T-helper 2 cell treated with Interferon-gamma antibody and Interleukin-4, amounts not matched to agents 5 μg/mL and 100 μg/mL, for 36 hours (primary cell): ENCODE measurements at regions not wholly inside any gene's neighbourhood (a gene's known extent, or its start where the extent isn't known, plus 50 kb on each side); places are given as distances from the start of the nearest gene placed in this dataset.

ENCODE experiments used
- DNase-seq: peaks from one replicate; pipeline ENCODE4 v3.0.0; 2021; ENCODE audit warnings: low spot score
- H3K27ac Mint-ChIP-seq: one replicate; pipeline ENCODE4 v1.8.0; 2021; ENCODE audit warnings: mild to moderate bottlenecking, mixed read lengths
- H3K27me3 Mint-ChIP-seq: one replicate; pipeline ENCODE4 v1.8.0; 2021; ENCODE audit warnings: low read depth, mixed read lengths
- H3K36me3 Mint-ChIP-seq: one replicate; pipeline ENCODE4 v1.8.0; 2021; ENCODE audit warnings: low read depth, mixed read lengths
- H3K4me1 Mint-ChIP-seq: one replicate; pipeline ENCODE4 v1.8.0; 2021; ENCODE audit warnings: low read depth, mixed read lengths
- H3K4me3 Mint-ChIP-seq: one replicate; pipeline ENCODE4 v1.8.0; 2022; ENCODE audit warnings: mild to moderate bottlenecking, moderate library complexity, mixed read lengths
- H3K9me3 Mint-ChIP-seq: one replicate; pipeline ENCODE4 v1.8.0; 2021; ENCODE audit warnings: mixed read lengths

DNA sequence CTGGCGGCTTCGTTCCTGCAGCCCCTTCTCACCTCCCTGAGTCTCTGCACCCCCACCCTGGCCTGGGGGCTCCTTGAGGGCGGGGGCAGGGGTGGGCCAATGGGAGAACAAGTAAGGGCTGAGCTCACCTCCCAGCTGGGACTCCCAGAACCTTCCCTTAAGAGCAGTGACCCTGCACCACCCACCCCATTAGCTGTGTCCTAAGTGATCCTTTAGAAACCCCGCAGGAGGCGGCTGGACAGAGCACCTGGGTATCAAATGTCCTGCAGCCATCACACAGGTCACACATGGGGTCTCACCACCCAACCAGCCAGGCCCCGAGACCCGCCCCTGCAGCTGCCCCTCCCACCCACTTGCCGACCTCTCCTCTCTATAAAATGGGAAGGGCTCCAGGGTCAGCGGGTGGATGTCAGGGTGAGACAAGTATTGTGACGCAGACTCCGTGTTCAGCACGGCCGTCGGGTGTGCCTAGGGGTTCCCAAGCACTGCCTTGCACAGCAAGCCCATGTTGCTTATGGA lies 151.2 kb upstream of the C14orf180 start:
- Mint-ChIP-seq H3K9me3 (no peaks in the 10 kb centered on the region), H3K4me1 (no peaks in the 10 kb centered on the region), H3K4me3 (no peak overlapping the region), H3K36me3 (no peaks in the 10 kb centered on the region), H3K27ac (no peak overlapping the region), H3K27me3 (no peaks in the 10 kb centered on the region)
- peak; percentile 2 for DNase-seq

GRCh38 chr14:104428860-104429259 lies 150.7 kb upstream of the C14orf180 start:
- H3K9me3 Mint-ChIP-seq, result no peaks in the 10 kb centered on the region
- no peak overlapping the region for H3K27ac Mint-ChIP-seq
- DNase-seq, result no peak
- no peaks in the 10 kb centered on the region for H3K4me1 Mint-ChIP-seq
- no peaks in the 10 kb centered on the region for H3K36me3 Mint-ChIP-seq
- no peaks in the 10 kb centered on the region for H3K27me3 Mint-ChIP-seq
- no peak overlapping the region for H3K4me3 Mint-ChIP-seq

DNA sequence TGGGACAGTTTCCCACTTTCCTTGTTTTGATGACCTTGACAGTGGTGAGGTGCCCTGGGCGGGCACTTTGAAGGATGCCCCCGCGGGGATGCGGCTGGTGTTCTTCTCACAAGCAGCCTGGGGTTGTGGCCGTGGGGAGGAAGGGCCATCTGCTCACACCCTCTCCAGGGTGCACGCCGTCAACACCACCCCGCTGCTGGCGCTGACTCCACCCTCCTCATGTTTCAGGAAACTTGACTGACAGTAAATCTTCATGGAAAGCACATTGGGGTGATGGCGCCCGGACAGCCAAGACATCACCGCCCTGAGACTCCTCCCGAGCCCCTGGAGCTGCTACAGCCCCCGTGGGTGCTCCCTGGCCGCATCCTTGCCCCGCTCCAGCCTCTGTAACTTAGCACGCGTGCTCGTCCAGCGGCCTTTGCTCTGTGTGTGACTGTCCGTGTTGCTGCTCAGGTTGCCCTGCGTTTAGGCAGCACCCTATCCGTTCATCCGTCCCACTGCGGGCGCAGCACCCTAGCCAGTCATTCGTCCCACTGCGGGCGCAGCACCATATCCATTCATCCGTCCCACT lies 150.2 kb upstream of the C14orf180 start:
- Mint-ChIP-seq H3K4me1 (no peaks in the 10 kb centered on the region), H3K4me3 (no peak overlapping the region), H3K27ac (no peak overlapping the region), H3K9me3 (no peaks in the 10 kb centered on the region), H3K36me3 (no peaks in the 10 kb centered on the region), H3K27me3 (no peaks in the 10 kb centered on the region)
- DNase-seq, result peak; percentile 2

DNA sequence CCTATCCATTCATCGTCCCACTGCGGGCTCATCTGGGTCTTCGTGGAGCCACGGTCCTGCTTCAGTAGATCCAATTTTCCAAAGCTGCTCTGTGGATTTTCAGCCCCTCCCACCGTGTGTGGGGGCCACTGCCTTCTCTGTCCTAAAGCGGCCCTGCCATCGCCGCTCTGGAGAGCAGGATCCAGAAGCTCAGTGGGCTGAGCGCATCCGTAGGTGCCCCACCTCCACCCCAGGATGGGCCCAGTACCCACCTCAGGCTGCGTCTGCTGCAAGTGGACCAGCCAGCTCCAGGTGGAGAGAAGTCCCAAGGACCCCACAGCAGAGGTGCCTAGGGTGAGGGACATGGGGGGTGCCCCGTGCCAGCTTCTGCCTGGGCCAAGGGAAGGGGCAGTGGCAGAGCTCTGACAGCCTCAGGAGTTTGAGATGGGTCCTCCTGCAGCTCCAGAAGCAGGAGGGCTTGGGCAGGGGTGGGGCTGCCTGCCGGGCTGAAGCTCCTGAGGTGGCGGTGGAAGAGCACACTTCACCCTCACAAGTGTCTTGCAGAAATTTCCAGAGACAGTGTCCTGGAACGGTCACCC lies 148.1 kb upstream of the C14orf180 start:
- Mint-ChIP-seq H3K4me1 (no peaks in the 10 kb centered on the region), H3K27me3 (no peaks in the 10 kb centered on the region), H3K9me3 (no peaks in the 10 kb centered on the region), H3K27ac (no peak overlapping the region), H3K4me3 (no peak overlapping the region), H3K36me3 (no peaks in the 10 kb centered on the region)
- no peak for DNase-seq

DNA sequence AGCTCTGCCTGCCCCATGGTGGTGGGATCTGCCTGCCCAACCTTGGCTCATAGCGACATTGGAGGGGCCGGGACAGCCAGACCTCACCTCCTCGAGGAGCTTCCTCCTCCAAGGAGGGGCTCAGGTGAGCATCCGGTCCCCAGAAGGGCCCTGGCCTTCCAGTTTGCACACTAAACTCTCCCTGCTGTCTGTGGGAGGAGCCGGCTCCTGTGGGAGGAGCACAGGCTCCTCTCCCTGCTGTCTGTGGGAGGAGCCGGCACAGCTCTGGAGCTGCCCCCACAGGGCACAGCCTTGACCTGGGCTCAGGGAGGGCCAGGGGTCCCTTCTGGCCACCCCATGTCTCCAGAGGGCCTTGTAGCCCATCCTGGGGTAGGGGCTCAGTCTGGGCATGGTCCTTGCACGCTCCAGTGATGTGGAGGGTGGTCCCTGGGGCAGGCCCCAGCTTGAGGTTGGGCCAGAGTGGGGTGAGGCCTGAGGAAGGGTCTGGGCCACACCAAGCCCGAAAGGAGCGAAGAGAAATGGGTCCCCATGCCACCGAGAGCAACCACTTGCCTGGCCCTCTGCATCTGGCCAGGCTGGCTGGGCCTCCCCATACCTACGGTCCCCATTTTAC lies 147.5 kb upstream of the C14orf180 start:
- Mint-ChIP-seq H3K4me3 (no peak overlapping the region), H3K36me3 (no peaks in the 10 kb centered on the region), H3K9me3 (no peaks in the 10 kb centered on the region), H3K27ac (no peak overlapping the region), H3K4me1 (no peaks in the 10 kb centered on the region), H3K27me3 (no peaks in the 10 kb centered on the region)
- DNase-seq, result no peak

DNA sequence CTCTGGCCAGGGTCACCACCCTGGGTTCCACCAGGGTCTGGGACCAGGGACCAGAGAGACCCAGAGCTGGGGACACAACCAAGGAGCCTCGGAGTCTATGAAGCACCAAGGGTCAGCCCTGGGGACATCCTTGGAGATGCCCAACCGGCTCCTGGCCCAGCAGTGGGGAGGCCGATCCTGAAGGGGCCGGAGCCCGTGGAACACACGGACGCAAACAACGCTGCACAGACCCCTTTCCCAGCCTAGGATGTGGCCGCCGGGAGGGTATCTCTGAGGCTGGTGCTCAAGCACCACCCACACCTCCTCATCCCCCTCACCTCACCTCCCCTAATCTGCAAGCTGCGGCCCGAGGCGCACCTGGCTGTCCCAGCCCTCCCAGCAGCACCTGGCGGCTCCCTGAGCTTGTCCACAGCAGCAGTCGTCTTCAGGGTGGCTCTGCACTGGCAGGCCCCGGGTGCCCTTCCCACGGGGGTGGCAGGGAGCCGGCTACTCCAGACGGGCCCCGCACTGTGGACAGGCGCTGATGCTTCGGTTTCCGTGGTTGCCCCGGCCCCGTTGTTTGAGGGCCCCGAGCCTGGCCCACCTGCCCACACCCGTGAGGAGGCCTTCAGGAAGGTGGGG lies 146.8 kb upstream of the C14orf180 start:
- Mint-ChIP-seq H3K27ac (no peak overlapping the region), H3K36me3 (no peaks in the 10 kb centered on the region), H3K9me3 (no peaks in the 10 kb centered on the region), H3K27me3 (no peaks in the 10 kb centered on the region), H3K4me1 (no peaks in the 10 kb centered on the region), H3K4me3 (no peak overlapping the region)
- DNase-seq, result peak; percentile 2

DNA sequence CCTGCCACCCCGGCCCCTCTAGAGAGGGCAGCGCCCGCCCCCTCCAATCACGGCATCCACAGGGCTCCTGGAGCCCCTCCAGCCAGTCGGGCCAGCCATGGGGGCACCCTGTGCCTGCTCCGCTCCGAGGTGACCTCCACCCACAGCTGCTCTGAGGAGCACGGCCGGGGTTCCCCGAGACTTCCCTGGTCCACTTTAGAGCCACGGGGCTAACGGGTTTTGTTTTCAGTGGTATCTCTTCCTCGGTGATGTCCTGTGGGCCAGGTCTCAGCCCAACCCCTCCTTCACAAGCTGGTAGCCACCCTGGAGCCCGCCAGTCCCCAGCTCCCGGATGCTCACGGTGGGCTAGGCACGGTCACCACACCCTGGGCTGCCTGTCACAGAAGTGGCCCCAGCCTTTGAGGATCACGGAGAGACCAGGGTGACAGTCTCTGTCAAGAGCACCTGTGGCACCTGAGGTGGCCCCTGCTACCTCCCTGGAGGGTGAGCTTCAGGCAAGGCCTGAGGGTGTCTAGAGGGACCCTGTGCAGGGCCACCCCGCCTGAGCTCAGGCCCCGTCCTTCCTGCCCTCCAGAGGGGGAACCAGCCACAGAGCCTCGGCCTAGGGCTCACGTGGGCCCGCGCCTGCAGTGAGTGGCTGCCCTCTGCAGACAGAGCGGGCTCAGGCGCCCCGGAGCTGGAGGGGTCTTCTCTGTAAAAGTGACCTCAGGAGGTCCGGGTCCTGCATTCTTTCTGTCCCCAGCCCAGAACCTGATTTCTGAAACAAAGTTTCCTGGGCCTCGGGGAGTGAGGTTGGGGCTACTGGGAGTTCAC lies 146.0 kb upstream of the C14orf180 start:
- H3K4me1 Mint-ChIP-seq, result no peaks in the 10 kb centered on the region
- no peaks in the 10 kb centered on the region for H3K27me3 Mint-ChIP-seq
- no peak overlapping the region for H3K27ac Mint-ChIP-seq
- no peaks in the 10 kb centered on the region for H3K9me3 Mint-ChIP-seq
- H3K4me3 Mint-ChIP-seq, result no peak overlapping the region
- peak; percentile 3 for DNase-seq
- no peaks in the 10 kb centered on the region for H3K36me3 Mint-ChIP-seq

DNA sequence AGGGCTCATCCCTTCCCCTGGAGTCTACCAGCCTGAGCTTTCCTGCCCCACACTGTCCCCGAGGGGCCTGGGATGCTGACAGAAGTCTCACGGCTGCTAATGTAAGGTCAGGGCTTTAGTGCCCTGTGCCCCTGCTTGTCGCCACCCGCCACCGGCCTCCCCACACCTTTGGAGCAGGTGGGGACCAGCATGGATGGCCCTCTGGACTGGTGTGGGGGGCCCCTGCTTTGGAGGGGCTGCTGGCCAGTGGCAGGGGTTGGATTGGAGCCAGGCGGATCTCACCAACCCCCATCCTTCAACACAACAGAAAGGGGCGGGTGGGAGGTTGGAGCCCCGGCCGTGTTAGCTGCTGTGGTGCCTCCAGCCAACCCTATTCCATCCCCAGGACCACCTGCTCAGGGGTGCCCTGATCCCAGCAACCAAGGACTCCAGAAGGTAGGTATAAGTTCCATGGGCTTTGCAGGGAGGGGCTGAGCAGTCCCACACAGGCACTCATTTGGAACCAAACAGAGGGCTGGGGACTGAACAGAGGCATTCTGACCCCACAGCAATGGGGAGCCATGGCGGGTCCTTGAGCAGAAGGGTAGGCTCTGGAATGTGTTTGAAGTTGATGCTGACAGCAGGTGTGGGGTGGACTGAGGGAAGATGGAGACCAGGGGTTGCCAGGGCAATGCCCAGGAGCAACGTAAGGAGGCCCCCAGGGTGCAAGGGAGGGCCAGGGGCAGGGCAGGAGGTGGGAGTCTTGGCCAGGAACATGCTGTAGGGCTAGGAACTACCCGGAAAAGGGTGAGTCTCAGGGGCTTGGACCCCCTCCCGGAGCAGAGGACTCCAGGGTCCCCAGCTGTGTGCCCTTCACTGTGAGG lies 145.1 kb upstream of the C14orf180 start:
- DNase-seq, result peak; percentile 3
- Mint-ChIP-seq H3K4me1 (no peaks in the 10 kb centered on the region), H3K27me3 (no peaks in the 10 kb centered on the region), H3K9me3 (no peaks in the 10 kb centered on the region), H3K27ac (no peak overlapping the region), H3K4me3 (no peak overlapping the region), H3K36me3 (no peaks in the 10 kb centered on the region)

DNA sequence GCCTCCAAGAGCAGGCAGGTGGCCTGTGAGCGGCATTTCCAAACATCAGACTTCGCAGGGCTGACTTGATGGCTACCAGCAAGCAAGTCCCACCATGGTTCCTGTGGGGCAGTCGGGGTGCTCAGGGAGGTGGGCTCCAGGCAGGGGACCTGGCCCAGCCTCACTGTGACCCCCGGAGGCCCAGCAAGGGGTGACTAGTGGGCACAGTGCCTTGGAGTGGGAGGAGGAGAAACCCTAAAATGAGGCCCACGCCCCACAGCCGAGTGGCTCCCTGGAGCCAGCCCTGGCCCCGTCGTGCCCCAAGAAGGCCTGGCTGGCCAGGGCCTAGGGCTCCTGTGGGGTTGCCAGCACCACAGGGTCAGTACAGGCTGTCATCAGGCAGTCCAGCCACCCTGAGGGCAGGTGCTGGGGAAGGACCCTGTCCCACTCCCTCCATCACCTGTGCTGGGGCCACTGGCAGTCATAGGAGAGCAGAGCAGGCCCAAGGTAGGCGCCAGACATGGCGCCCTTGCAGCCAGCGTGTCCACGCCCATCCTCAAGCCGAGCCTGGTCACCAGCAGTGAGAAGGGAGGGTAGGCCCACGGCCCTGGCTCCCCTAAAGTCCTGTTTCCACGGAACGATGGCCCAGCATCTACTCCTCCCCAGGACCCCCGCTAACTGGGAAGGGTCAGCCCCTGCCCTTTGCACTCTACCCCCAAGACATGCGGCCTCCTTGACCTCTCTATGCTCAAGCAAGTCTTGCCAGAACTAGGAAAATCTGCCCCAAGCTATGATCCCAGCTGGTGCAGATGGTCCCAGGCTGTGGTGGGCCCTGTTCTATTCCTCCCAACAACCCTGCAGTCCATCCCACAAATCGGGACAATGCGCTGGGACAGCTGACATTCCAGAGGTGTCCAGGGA lies 144.2 kb upstream of the C14orf180 start:
- Mint-ChIP-seq H3K36me3 (no peaks in the 10 kb centered on the region), H3K4me3 (no peak overlapping the region), H3K4me1 (no peaks in the 10 kb centered on the region), H3K9me3 (no peaks in the 10 kb centered on the region), H3K27ac (no peak overlapping the region), H3K27me3 (no peaks in the 10 kb centered on the region)
- DNase-seq, result peak; percentile 3

GRCh38 chr14:104436047-104436591 lies 143.4 kb upstream of the C14orf180 start:
- H3K9me3 Mint-ChIP-seq, result no peaks in the 10 kb centered on the region
- no peaks in the 10 kb centered on the region for H3K27me3 Mint-ChIP-seq
- H3K27ac Mint-ChIP-seq, result no peak overlapping the region
- H3K4me1 Mint-ChIP-seq, result no peaks in the 10 kb centered on the region
- H3K36me3 Mint-ChIP-seq, result no peaks in the 10 kb centered on the region
- no peak overlapping the region for H3K4me3 Mint-ChIP-seq
- no peak for DNase-seq

- Mint-ChIP-seq H3K36me3 (no peaks in the 10 kb centered on the region), H3K4me3 (no peak overlapping the region), H3K9me3 (no peaks in the 10 kb centered on the region), H3K27me3 (no peaks in the 10 kb centered on the region), H3K27ac (no peak overlapping the region), H3K4me1 (no peaks in the 10 kb centered on the region)
- no peak for DNase-seq
Measured at GRCh38 chr14:104436741-104437701, 142.5 kb upstream of the C14orf180 start.
